ENCODE measurements at regions not wholly inside any gene's neighbourhood (a gene's known extent, or its start where the extent isn't known, plus 50 kb on each side); places are given as distances from the start of the nearest gene placed in this dataset.

- no peak overlapping the region for H3K27ac ChIP-seq (ENCODE audit: low read depth, low read length)
- no peak overlapping the region for H3K9ac ChIP-seq (ENCODE audit: extremely low read depth, low read length, poor library complexity, severe bottlenecking)
- no peaks in the 10 kb centered on the region for H3K4me1 ChIP-seq (ENCODE audit: control insufficient read depth, insufficient read depth, low read length)
- H3K9me3 Mint-ChIP-seq = peaks cover 6% of the 10 kb centered on the region
- no peaks in the 10 kb centered on the region for H3K9me3 ChIP-seq (ENCODE audit: control insufficient read depth, low read length)
- TF ChIP-seq CTCF (conservative IDR thresholded peaks at IDR 0.05) = no peak
- H3K4me1 Mint-ChIP-seq = no peaks in the 10 kb centered on the region
- no peaks in the 10 kb centered on the region for H3K27me3 Mint-ChIP-seq (ENCODE audit: insufficient read depth)
- no peak overlapping the region for H3K4me3 ChIP-seq (ENCODE audit: low read length)
- no peaks in the 10 kb centered on the region for H3K27me3 ChIP-seq (ENCODE audit: control insufficient read depth, insufficient read depth, low read length, poor library complexity, severe bottlenecking)
- no peak overlapping the region for H3K4me3 Mint-ChIP-seq
- no peak overlapping the region for H3K27ac Mint-ChIP-seq
- no peak for DNase-seq
- 16 to 55% methylated on average over 2 of the region's 2 CpGs for WGBS, 2 experiments (ENCODE audit: insufficient coverage in 1 of 2, insufficient read length in 1 of 2)
- no peaks in the 10 kb centered on the region for H3K36me3 Mint-ChIP-seq (ENCODE audit: low read depth)
- no peaks in the 10 kb centered on the region for H3K36me3 ChIP-seq (ENCODE audit: control insufficient read depth, insufficient read depth, low read length)
These were observed 642.3 kb upstream of the TMPRSS15 start for GRCh38 chr21:19045876-19046275.

DNA sequence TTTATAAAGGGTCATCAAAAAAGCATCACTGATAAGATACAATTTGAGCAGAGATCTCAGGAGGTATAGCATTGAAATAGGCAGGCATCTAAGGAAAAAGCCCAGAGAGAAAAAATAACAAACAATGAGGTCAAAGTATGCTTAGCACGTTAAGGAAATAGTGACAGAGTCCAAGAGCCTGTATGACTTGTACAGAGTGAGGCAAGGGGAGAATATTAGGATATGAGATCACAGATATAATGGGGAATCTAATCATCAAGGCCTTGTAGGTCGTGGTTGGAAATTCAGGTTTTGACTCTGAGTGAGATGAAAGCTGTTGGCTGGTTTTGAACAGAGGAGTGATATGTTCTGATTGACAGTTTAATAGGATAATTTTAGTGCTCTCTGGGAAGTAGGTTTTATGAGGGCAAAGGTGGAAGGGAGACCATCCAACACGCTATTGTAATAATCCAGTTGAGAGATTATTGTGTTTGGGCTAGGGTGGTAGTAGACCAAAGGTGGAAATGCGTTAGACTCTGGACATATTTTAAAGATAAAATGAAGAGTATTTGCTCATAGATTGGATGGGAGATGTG, 644.6 kb upstream of the TMPRSS15 start:
- H3K9me3 Mint-ChIP-seq = peaks cover 6% of the 10 kb centered on the region

GRCh38 chr21:19049567-19049966, 646.0 kb upstream of the TMPRSS15 start:
- 70 to 77% methylated on average over 2 to 3 of the region's 4 CpGs for whole genome bisulfite sequencing, 2 experiments (ENCODE audit: insufficient coverage in 1 of 2, insufficient read length in 1 of 2)
- Mint-ChIP-seq H3K36me3 (ENCODE audit: low read depth) (no peaks in the 10 kb centered on the region), H3K4me3 (no peak overlapping the region), H3K9me3 (peaks cover 7% of the 10 kb centered on the region), H3K4me1 (no peaks in the 10 kb centered on the region), H3K27me3 (ENCODE audit: insufficient read depth) (no peaks in the 10 kb centered on the region), H3K27ac (no peak overlapping the region)
- H3K4me3 ChIP-seq (ENCODE audit: low read length) = no peak overlapping the region
- H3K9ac ChIP-seq (ENCODE audit: extremely low read depth, low read length, poor library complexity, severe bottlenecking) = no peak overlapping the region
- TF ChIP-seq CTCF (conservative IDR thresholded peaks at IDR 0.05) = no peak
- H3K27me3 ChIP-seq (ENCODE audit: control insufficient read depth, insufficient read depth, low read length, poor library complexity, severe bottlenecking) = no peaks in the 10 kb centered on the region
- DNase-seq = no peak
- H3K4me1 ChIP-seq (ENCODE audit: control insufficient read depth, insufficient read depth, low read length) = no peaks in the 10 kb centered on the region
- no peak overlapping the region for H3K27ac ChIP-seq (ENCODE audit: low read depth, low read length)
- peaks cover 15% of the 10 kb centered on the region for H3K9me3 ChIP-seq (ENCODE audit: control insufficient read depth, low read length)
- no peaks in the 10 kb centered on the region for H3K36me3 ChIP-seq (ENCODE audit: control insufficient read depth, insufficient read depth, low read length)

More for the DNA sequence above, 644.6 kb upstream of the TMPRSS15 start:
- H3K4me3 Mint-ChIP-seq = no peak overlapping the region
- TF ChIP-seq CTCF (conservative IDR thresholded peaks at IDR 0.05) = no peak
- H3K27ac Mint-ChIP-seq = no peak overlapping the region
- 89 to 91% methylated on average over 4 of the region's 4 CpGs for WGBS, 2 experiments (ENCODE audit: insufficient coverage in 1 of 2, insufficient read length in 1 of 2)
- no peak overlapping the region for H3K9ac ChIP-seq (ENCODE audit: extremely low read depth, low read length, poor library complexity, severe bottlenecking)
- no peak for DNase-seq
- no peaks in the 10 kb centered on the region for H3K4me1 ChIP-seq (ENCODE audit: control insufficient read depth, insufficient read depth, low read length)
- no peaks in the 10 kb centered on the region for H3K4me1 Mint-ChIP-seq
- no peaks in the 10 kb centered on the region for H3K36me3 Mint-ChIP-seq (ENCODE audit: low read depth)
- H3K36me3 ChIP-seq (ENCODE audit: control insufficient read depth, insufficient read depth, low read length) = no peaks in the 10 kb centered on the region
- H3K4me3 ChIP-seq (ENCODE audit: low read length) = no peak overlapping the region
- no peaks in the 10 kb centered on the region for H3K27me3 ChIP-seq (ENCODE audit: control insufficient read depth, insufficient read depth, low read length, poor library complexity, severe bottlenecking)
- H3K27ac ChIP-seq (ENCODE audit: low read depth, low read length) = no peak overlapping the region
- H3K27me3 Mint-ChIP-seq (ENCODE audit: insufficient read depth) = no peaks in the 10 kb centered on the region
- peaks cover 13% of the 10 kb centered on the region for H3K9me3 ChIP-seq (ENCODE audit: control insufficient read depth, low read length)

Data from endodermal cell (in vitro differentiated cells).